B cell (primary cell): ENCODE measurements at regions not wholly inside any gene's neighbourhood (a gene's known extent, or its start where the extent isn't known, plus 50 kb on each side); places are given as distances from the start of the nearest gene placed in this dataset.

Source experiments
- ATAC-seq: fragments of 200-7000 bp; cut with Tn5 transposase; one replicate; pipeline ENCODE4 v1.10.0; 2021; ENCODE audit warnings: low read depth, mild to moderate bottlenecking, moderate number of reproducible peaks, moderate library complexity
- CTCF ChIA-PET: fragments of 350-600 bp; sonication (Branson Sonifier 250); formaldehyde crosslinking; loops from one replicate; lab custom pipeline; 2021; ENCODE audit warnings: antibody characterized with exemption, inconsistent platforms; lab: Charles Lee
- POLR2A ChIA-PET: fragments of 350-600 bp; sonication (Branson Sonifier 250); formaldehyde crosslinking; loops from one replicate; lab custom pipeline; 2021; ENCODE audit warnings: antibody characterized with exemption; lab: Charles Lee
- DNase-seq: peaks from one replicate; pipeline ENCODE4 v3.0.0; 2013
- H2AFZ ChIP-seq: 2 replicates; pipeline ENCODE4 v1.6.1; 2012; ENCODE audit warnings: mild to moderate bottlenecking, low read depth, low read length; ENCODE audit not compliant: insufficient read depth, poor library complexity, severe bottlenecking
- H3K27ac ChIP-seq, 2 donors: 1 replicate in 1 of 2; 2 replicates in 1 of 2; pipeline ENCODE4 v1.5.1; 2012 to 2013; ENCODE audit warnings: low read length in 2 of 2, mild to moderate bottlenecking in 2 of 2, moderate library complexity in 1 of 2
- H3K27me3 ChIP-seq, 4 experiments: fragments of 200-600 bp in 1 of 4; sonication (generic) in 1 of 4; replicated peaks in 1 of 4; 1 replicate in 2 of 4; 2 replicates in 2 of 4; pipeline versions ENCODE4 v1.6.1 to v1.7.0; 2013 to 2016; ENCODE audit warnings: low read length in 3 of 4, mild to moderate bottlenecking in 2 of 4, mixed read lengths in 1 of 4, moderate library complexity in 1 of 4; ENCODE audit not compliant: insufficient read depth in 4 of 4, control insufficient read depth in 3 of 4; ENCODE audit errors: control extremely low read depth in 1 of 4
- H3K36me3 ChIP-seq, 2 experiments: replicated peaks in 1 of 2; 1 replicate in 1 of 2; 2 replicates in 1 of 2; pipeline versions ENCODE4 v1.6.1 to v1.7.1; 2013; ENCODE audit warnings: low read length in 1 of 2; ENCODE audit not compliant: insufficient read depth in 2 of 2, control insufficient read depth in 1 of 2; ENCODE audit errors: control extremely low read depth in 1 of 2, extremely low read depth in 1 of 2
- H3K4me1 ChIP-seq, 2 donors: fragments of 200-600 bp in 1 of 2; sonication (generic) in 1 of 2; 1 replicate in 1 of 2; 2 replicates in 1 of 2; pipeline versions ENCODE4 v1.5.1 to v1.6.1; 2013 to 2017; ENCODE audit warnings: low read length in 2 of 2; ENCODE audit not compliant: control insufficient read depth in 2 of 2, insufficient read depth in 2 of 2
- H3K4me2 ChIP-seq: replicated peaks from 2 replicates; pipeline ENCODE3; 2012; ENCODE audit warnings: mild to moderate bottlenecking, low read depth, low read length; ENCODE audit not compliant: poor library complexity, severe bottlenecking
- H3K4me3 ChIP-seq, 5 experiments: fragments of 200-600 bp in 1 of 5; sonication (generic) in 1 of 5; 1 replicate in 3 of 5; 2 replicates in 2 of 5; pipeline versions ENCODE4 v1.5.1 to v1.7.0; 2011 to 2016; ENCODE audit warnings: low read length in 4 of 5, mild to moderate bottlenecking in 4 of 5, low read depth in 2 of 5, control low read depth in 1 of 5, moderate library complexity in 1 of 5; ENCODE audit not compliant: insufficient read depth in 1 of 5; ENCODE audit errors: control extremely low read depth in 1 of 5, extremely low read depth in 1 of 5
- H3K79me2 ChIP-seq: fragments of 200-600 bp; sonication (generic); one replicate; pipeline ENCODE4 v1.6.0; 2016; ENCODE audit warnings: low read length; ENCODE audit not compliant: control insufficient read depth, insufficient read depth
- H3K9ac ChIP-seq: fragments of 200-600 bp; sonication (generic); 2 replicates; pipeline ENCODE4 v1.6.1; 2017; ENCODE audit warnings: mild to moderate bottlenecking, low read length, moderate library complexity
- H3K9me3 ChIP-seq, 3 donors: one replicate each; pipeline versions ENCODE4 v1.6.1 to v1.7.1; 2013; ENCODE audit warnings: low read length in 2 of 3; ENCODE audit not compliant: control insufficient read depth in 2 of 3, insufficient read depth in 1 of 3; ENCODE audit errors: control extremely low read depth in 1 of 3
- H4K20me1 ChIP-seq: 2 replicates; pipeline ENCODE4 v1.6.0; 2012; ENCODE audit warnings: mild to moderate bottlenecking, low read length; ENCODE audit not compliant: insufficient read depth, control insufficient read depth, poor library complexity, severe bottlenecking
- H3K27ac Mint-ChIP-seq: one replicate; pipeline ENCODE4 v1.8.0; 2021; ENCODE audit warnings: mixed read lengths
- H3K27me3 Mint-ChIP-seq: one replicate; pipeline ENCODE4 v1.8.0; 2021; ENCODE audit warnings: mixed read lengths
- H3K4me1 Mint-ChIP-seq: one replicate; pipeline ENCODE4 v1.8.0; 2021; ENCODE audit warnings: mixed read lengths
- H3K4me3 Mint-ChIP-seq: one replicate; pipeline ENCODE4 v1.8.0; 2021; ENCODE audit warnings: mixed read lengths
- H3K9me3 Mint-ChIP-seq: one replicate; pipeline ENCODE4 v1.8.0; 2022; ENCODE audit warnings: mixed read lengths; ENCODE audit not compliant: insufficient read depth
- CTCF ChIP-seq: fragments of 200-600 bp; IDR thresholded peaks from one replicate; pipeline ENCODE4 v1.8.0; 2022; ENCODE audit warnings: antibody characterized with exemption, mild to moderate bottlenecking
- EZH2 ChIP-seq: IDR thresholded peaks from 2 replicates; pipeline ENCODE4 v1.6.1; 2012; ENCODE audit warnings: borderline replicate concordance, low read depth, mild to moderate bottlenecking, moderate library complexity, low read length; ENCODE audit not compliant: insufficient read depth, poor library complexity, severe bottlenecking
- WGBS: methylation state at CpG from one replicate; pipeline ENCODE4 v1.1.5; 2013; ENCODE audit warnings: missing lambda C conversion rate; ENCODE audit not compliant: insufficient coverage; 5-methylcytosine and 5-hydroxymethylcytosine counted together
- intact Hi-C: fragments of 100-400 bp; cut with micrococcal nuclease; formaldehyde crosslinking; loops from one replicate; pipeline ENCODE4 v1.10.0; 2022

GRCh38 chr4:19693936-19694570 lies 557.7 kb upstream of the SLIT2 start:
- Mint-ChIP-seq H3K27ac (peak overlapping the region; percentile 27), H3K4me3 (peak overlapping the region; percentile 11), H3K27me3 (no peaks in the 10 kb centered on the region), H3K9me3 (peaks cover 5% of the 10 kb centered on the region), H3K4me1 (peaks cover 3% of the 10 kb centered on the region)
- Histone ChIP-seq H3K4me1 (no peaks in the 10 kb centered on the region), H3K27ac (no peak overlapping the region), H4K20me1 (no peaks in the 10 kb centered on the region), H3K9ac (no peak overlapping the region), H3K4me2 (no peak overlapping the region), H3K36me3 (no peaks in the 10 kb centered on the region), H3K4me3 (peak overlapping the region in 1 of 5 experiments; percentile 1), H3K9me3 (no peaks in the 10 kb centered on the region), H3K79me2 (no peaks in the 10 kb centered on the region), H3K27me3 (no peaks in the 10 kb centered on the region), H2AFZ (peak overlapping the region; percentile 8)
- ChIA-PET CTCF (no interaction called here), POLR2A (no interaction called here)
- ATAC-seq (no peak), DNase-seq (no peak)
- WGBS: 6% methylated on average over 3 of the region's 5 CpGs
- TF ChIP-seq EZH2 (no peak), CTCF (no peak)
- intact Hi-C loops: no loop called here

GRCh38 chr4:19689511-19689910 lies 562.2 kb upstream of the SLIT2 start:
- Histone ChIP-seq H2AFZ (no peak overlapping the region), H3K4me2 (no peak overlapping the region), H4K20me1 (no peaks in the 10 kb centered on the region), H3K9me3 (no peaks in the 10 kb centered on the region), H3K27ac (no peak overlapping the region), H3K9ac (no peak overlapping the region), H3K4me3 (no peak overlapping the region), H3K79me2 (no peaks in the 10 kb centered on the region), H3K4me1 (no peaks in the 10 kb centered on the region), H3K36me3 (no peaks in the 10 kb centered on the region), H3K27me3 (no peaks in the 10 kb centered on the region)
- Mint-ChIP-seq H3K27me3 (no peaks in the 10 kb centered on the region), H3K27ac (no peak overlapping the region), H3K9me3 (peaks cover 4% of the 10 kb centered on the region), H3K4me1 (no peaks in the 10 kb centered on the region), H3K4me3 (no peak overlapping the region)
- intact Hi-C loops: no loop called here
- ATAC-seq: no peak
- CTCF ChIA-PET: no interaction called here
- POLR2A ChIA-PET: no interaction called here
- WGBS: no CpG with 5 or more reads among the region's 3 CpGs
- TF ChIP-seq CTCF (no peak), EZH2 (no peak)
- DNase-seq: no peak
